ENCODE measurements at regions not wholly inside any gene's neighbourhood (a gene's known extent, or its start where the extent isn't known, plus 50 kb on each side); places are given as distances from the start of the nearest gene placed in this dataset.

DNA sequence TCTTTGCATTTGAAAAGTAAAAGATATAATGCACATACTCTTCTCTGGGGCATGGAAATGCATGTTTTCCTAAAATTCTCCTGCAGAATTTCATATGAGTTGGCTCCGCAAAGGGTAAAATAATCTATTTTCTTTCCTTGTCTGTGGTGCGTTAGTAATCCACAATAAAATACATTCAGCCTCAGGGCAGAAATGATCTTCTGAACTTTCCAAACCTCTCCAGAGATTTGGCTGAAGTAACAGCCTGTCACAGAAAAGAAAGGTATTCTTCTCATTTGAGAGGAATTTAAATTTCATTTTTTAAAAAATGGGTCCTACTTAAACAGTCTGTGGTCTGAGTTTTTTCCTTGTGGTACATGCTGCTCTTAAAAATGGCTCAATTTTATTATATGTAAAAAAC lies 182.7 kb upstream of the DCBLD2 start:
- H3K9ac ChIP-seq (ENCODE audit: low read length): no peak overlapping the region
- no peak overlapping the region for H3K27ac ChIP-seq (ENCODE audit: low read depth, low read length)
- TF ChIP-seq, protein P1, sequence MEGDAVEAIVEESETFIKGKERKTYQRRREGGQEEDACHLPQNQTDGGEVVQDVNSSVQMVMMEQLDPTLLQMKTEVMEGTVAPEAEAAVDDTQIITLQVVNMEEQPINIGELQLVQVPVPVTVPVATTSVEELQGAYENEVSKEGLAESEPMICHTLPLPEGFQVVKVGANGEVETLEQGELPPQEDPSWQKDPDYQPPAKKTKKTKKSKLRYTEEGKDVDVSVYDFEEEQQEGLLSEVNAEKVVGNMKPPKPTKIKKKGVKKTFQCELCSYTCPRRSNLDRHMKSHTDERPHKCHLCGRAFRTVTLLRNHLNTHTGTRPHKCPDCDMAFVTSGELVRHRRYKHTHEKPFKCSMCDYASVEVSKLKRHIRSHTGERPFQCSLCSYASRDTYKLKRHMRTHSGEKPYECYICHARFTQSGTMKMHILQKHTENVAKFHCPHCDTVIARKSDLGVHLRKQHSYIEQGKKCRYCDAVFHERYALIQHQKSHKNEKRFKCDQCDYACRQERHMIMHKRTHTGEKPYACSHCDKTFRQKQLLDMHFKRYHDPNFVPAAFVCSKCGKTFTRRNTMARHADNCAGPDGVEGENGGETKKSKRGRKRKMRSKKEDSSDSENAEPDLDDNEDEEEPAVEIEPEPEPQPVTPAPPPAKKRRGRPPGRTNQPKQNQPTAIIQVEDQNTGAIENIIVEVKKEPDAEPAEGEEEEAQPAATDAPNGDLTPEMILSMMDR (IDR thresholded peaks at IDR 0.05; ENCODE audit: insufficient read depth, low read depth, low read length): no peak
- TF ChIP-seq EZH2 (IDR thresholded peaks at IDR 0.05; ENCODE audit: insufficient read depth, low read length): no peak
- no peaks in the 10 kb centered on the region for H3K9me3 ChIP-seq (ENCODE audit: insufficient read depth, low read depth, low read length)
- Mint-ChIP-seq H3K4me3 (ENCODE audit: unreplicated experiment) (no peak overlapping the region), H3K27ac (ENCODE audit: unreplicated experiment) (no peak overlapping the region), H3K36me3 (ENCODE audit: low read depth, unreplicated experiment) (no peaks in the 10 kb centered on the region), H3K27me3 (ENCODE audit: low read depth, unreplicated experiment) (no peaks in the 10 kb centered on the region), H3K4me1 (ENCODE audit: low read depth, unreplicated experiment) (peaks cover 6% of the 10 kb centered on the region), H3K9me3 (ENCODE audit: unreplicated experiment) (no peaks in the 10 kb centered on the region)
- FAIRE-seq (no peak), DNase-seq (ENCODE audit: low read depth) (no peak)
- no peaks in the 10 kb centered on the region for H3K36me3 ChIP-seq (ENCODE audit: insufficient read depth, low read length)
- H3K4me3 ChIP-seq (ENCODE audit: insufficient read depth, low read depth, low read length): no peak overlapping the region
- no peaks in the 10 kb centered on the region for H3K27me3 ChIP-seq (ENCODE audit: insufficient read depth, low read length)
- H2AFZ ChIP-seq (ENCODE audit: low read depth, low read length): no peak overlapping the region
- no peaks in the 10 kb centered on the region for H4K20me1 ChIP-seq (ENCODE audit: insufficient read depth, low read length)
- H3K4me2 ChIP-seq (ENCODE audit: low read length): no peak overlapping the region
- H3K79me2 ChIP-seq (ENCODE audit: insufficient read depth, low read length): no peaks in the 10 kb centered on the region
- H3K4me1 ChIP-seq (ENCODE audit: insufficient read depth, low read length): no peaks in the 10 kb centered on the region

DNA sequence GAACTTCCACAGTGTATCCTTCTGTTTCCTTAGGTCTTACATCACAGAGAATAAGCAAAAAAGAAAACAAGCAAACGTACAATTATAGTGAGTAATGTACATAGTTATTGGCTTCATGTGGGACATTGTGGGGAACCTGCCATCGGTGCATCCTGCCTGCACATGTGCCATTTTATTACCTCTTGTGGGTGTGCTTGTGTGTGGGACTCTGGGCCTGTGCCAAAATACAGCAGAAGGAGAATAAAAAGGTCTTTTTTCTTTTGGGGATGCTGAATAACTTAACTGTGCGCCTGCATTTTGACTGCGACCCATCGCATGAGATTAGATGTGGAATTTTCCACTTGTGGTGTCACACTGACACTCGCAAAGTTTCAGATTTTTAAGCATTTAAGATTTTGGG lies 169.6 kb upstream of the DCBLD2 start:
- Histone ChIP-seq H3K4me2 (ENCODE audit: low read length) (no peak overlapping the region), H2AFZ (ENCODE audit: low read depth, low read length) (no peak overlapping the region), H3K27me3 (ENCODE audit: insufficient read depth, low read length) (peaks cover 2% of the 10 kb centered on the region), H3K9me3 (ENCODE audit: insufficient read depth, low read depth, low read length) (no peaks in the 10 kb centered on the region), H4K20me1 (ENCODE audit: insufficient read depth, low read length) (no peaks in the 10 kb centered on the region), H3K36me3 (ENCODE audit: insufficient read depth, low read length) (no peaks in the 10 kb centered on the region), H3K4me1 (ENCODE audit: insufficient read depth, low read length) (no peaks in the 10 kb centered on the region), H3K4me3 (ENCODE audit: insufficient read depth, low read depth, low read length) (no peak overlapping the region), H3K79me2 (ENCODE audit: insufficient read depth, low read length) (no peaks in the 10 kb centered on the region), H3K27ac (ENCODE audit: low read depth, low read length) (no peak overlapping the region), H3K9ac (ENCODE audit: low read length) (no peak overlapping the region)
- H3K4me3 Mint-ChIP-seq (ENCODE audit: unreplicated experiment): no peak overlapping the region
- no peak for TF ChIP-seq EZH2 (IDR thresholded peaks at IDR 0.05; ENCODE audit: insufficient read depth, low read length)
- TF ChIP-seq, protein P1 (IDR thresholded peaks at IDR 0.05; ENCODE audit: insufficient read depth, low read depth, low read length): no peak
- no peak for FAIRE-seq
- no peak for DNase-seq (ENCODE audit: low read depth)
- H3K9me3 Mint-ChIP-seq (ENCODE audit: unreplicated experiment): peaks cover 3% of the 10 kb centered on the region
- H3K36me3 Mint-ChIP-seq (ENCODE audit: low read depth, unreplicated experiment): peaks cover 3% of the 10 kb centered on the region
- H3K4me1 Mint-ChIP-seq (ENCODE audit: low read depth, unreplicated experiment): no peaks in the 10 kb centered on the region
- H3K27me3 Mint-ChIP-seq (ENCODE audit: low read depth, unreplicated experiment): peaks cover 7% of the 10 kb centered on the region
- no peak overlapping the region for H3K27ac Mint-ChIP-seq (ENCODE audit: unreplicated experiment)

DNA sequence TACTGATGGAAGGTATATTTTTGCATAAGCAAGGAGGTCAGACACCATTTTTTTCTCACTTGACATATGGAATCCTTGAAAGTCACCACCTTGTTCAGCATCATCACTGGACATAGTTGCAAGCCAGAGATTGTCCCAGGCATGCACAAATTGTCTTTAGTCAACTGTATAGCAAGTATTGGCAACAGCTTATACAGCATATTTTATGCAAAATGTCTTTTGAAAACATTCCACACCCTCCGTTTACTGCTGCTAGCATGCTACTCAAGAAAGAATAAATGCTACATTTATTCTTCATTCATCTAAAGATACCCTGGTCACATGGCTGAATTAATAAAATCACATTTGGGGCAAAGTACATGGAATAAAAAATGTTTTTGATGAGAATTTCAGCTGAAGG lies 168.5 kb upstream of the DCBLD2 start:
- peaks cover 11% of the 10 kb centered on the region for H3K27me3 Mint-ChIP-seq (ENCODE audit: low read depth, unreplicated experiment)
- H3K4me3 Mint-ChIP-seq (ENCODE audit: unreplicated experiment): no peak overlapping the region
- H3K27ac Mint-ChIP-seq (ENCODE audit: unreplicated experiment): no peak overlapping the region
- Histone ChIP-seq H3K27me3 (ENCODE audit: insufficient read depth, low read length) (peaks cover 2% of the 10 kb centered on the region), H3K36me3 (ENCODE audit: insufficient read depth, low read length) (no peaks in the 10 kb centered on the region), H3K79me2 (ENCODE audit: insufficient read depth, low read length) (no peaks in the 10 kb centered on the region), H3K4me1 (ENCODE audit: insufficient read depth, low read length) (no peaks in the 10 kb centered on the region), H3K9ac (ENCODE audit: low read length) (no peak overlapping the region), H4K20me1 (ENCODE audit: insufficient read depth, low read length) (no peaks in the 10 kb centered on the region), H2AFZ (ENCODE audit: low read depth, low read length) (no peak overlapping the region), H3K9me3 (ENCODE audit: insufficient read depth, low read depth, low read length) (no peaks in the 10 kb centered on the region), H3K4me3 (ENCODE audit: insufficient read depth, low read depth, low read length) (no peak overlapping the region), H3K4me2 (ENCODE audit: low read length) (no peak overlapping the region), H3K27ac (ENCODE audit: low read depth, low read length) (no peak overlapping the region)
- H3K36me3 Mint-ChIP-seq (ENCODE audit: low read depth, unreplicated experiment): peaks cover 3% of the 10 kb centered on the region
- DNase-seq (ENCODE audit: low read depth): no peak
- TF ChIP-seq, protein P1 (IDR thresholded peaks at IDR 0.05; ENCODE audit: insufficient read depth, low read depth, low read length): no peak
- no peak for TF ChIP-seq EZH2 (IDR thresholded peaks at IDR 0.05; ENCODE audit: insufficient read depth, low read length)
- no peaks in the 10 kb centered on the region for H3K4me1 Mint-ChIP-seq (ENCODE audit: low read depth, unreplicated experiment)
- FAIRE-seq: no peak
- peaks cover 7% of the 10 kb centered on the region for H3K9me3 Mint-ChIP-seq (ENCODE audit: unreplicated experiment)
